ENCODE measurements at regions not wholly inside any gene's neighbourhood (a gene's known extent, or its start where the extent isn't known, plus 50 kb on each side); places are given as distances from the start of the nearest gene placed in this dataset.

DNA sequence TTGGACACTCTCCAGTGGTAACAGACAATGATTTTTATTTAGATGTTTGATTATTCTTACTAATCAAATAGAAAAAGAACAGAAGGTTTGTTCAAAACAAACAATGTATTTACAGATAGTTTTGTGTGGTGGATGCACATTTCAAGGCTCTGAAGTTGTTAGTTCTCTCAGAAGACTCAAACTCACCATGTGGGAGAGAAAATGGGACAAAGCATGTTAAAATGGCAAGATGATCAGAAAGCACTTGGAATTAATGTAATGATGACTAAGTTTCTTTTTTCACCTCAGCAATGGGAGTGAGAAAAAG, 450.5 kb upstream of the KCNMB2 start:
- Histone ChIP-seq H2BK120ac (replicated peaks; ENCODE audit: low read depth, low read length) (no peak overlapping the region), H3K4me3 (ENCODE audit: extremely low read depth in 1 of 4, insufficient read depth in 2 of 4, low read depth in 3 of 4, low read length in 4 of 4) (no peak overlapping the region), H4K91ac (replicated peaks; ENCODE audit: insufficient read length, low read length) (no peak overlapping the region), H4K20me1 (replicated peaks in 1 of 2; ENCODE audit: control insufficient read depth in 1 of 2, insufficient read depth in 2 of 2, low read length in 2 of 2) (no peaks in the 10 kb centered on the region), H3K9me3 (ENCODE audit: insufficient read depth in 2 of 2, low read depth in 1 of 2, low read length in 1 of 2) (no peaks in the 10 kb centered on the region), H3K9ac (replicated peaks in 1 of 4; ENCODE audit: extremely low read depth in 1 of 4, low read depth in 3 of 4, low read length in 3 of 4) (no peak overlapping the region), H3K4me1 (replicated peaks in 1 of 4; ENCODE audit: control insufficient read depth in 3 of 4, insufficient read depth in 4 of 4, low read length in 3 of 4) (peaks cover 0 to 12% (median 4%) of the 10 kb centered on the region in 4 experiments; a peak in 3 of 7 replicates), H3K36me3 (ENCODE audit: control insufficient read depth in 2 of 4, insufficient read depth in 4 of 4, low read length in 3 of 4) (no peaks in the 10 kb centered on the region), H3K27me3 (replicated peaks in 1 of 4; ENCODE audit: control insufficient read depth in 3 of 4, extremely low read depth in 1 of 4, insufficient read depth in 3 of 4, low read length in 3 of 4) (no peaks in the 10 kb centered on the region), H3K18ac (ENCODE audit: extremely low read depth, low read length) (no peak overlapping the region), H3K56ac (replicated peaks; ENCODE audit: insufficient read length, low read depth, low read length) (no peak overlapping the region), H3K79me2 (ENCODE audit: control insufficient read depth in 1 of 2, insufficient read depth in 2 of 2, low read length in 2 of 2) (no peaks in the 10 kb centered on the region), H2BK20ac (ENCODE audit: low read length) (no peak overlapping the region), H4K8ac (ENCODE audit: extremely low read depth, insufficient read depth, low read length) (no peak overlapping the region), H2BK5ac (ENCODE audit: low read depth, low read length) (no peak overlapping the region), H2BK15ac (ENCODE audit: low read length) (no peak overlapping the region), H3K4me2 (ENCODE audit: insufficient read depth in 1 of 2, low read depth in 2 of 2, low read length in 2 of 2) (no peak overlapping the region), H3K23ac (ENCODE audit: insufficient read length) (no peak overlapping the region), H3K14ac (ENCODE audit: insufficient read length) (no peak overlapping the region), H4K5ac (ENCODE audit: insufficient read length, low read depth, low read length) (no peak overlapping the region), H3K27ac (ENCODE audit: low read depth, low read length) (no peak overlapping the region), H2BK12ac (ENCODE audit: low read depth, low read length) (0 out of 2 replicates have a peak overlapping the region, but pooled peaks have one; percentile 4), H3K79me1 (ENCODE audit: low read depth, low read length) (no peaks in the 10 kb centered on the region), H3K4ac (replicated peaks; ENCODE audit: insufficient read length, low read depth, low read length) (no peak overlapping the region), H2AK5ac (ENCODE audit: low read depth, low read length) (no peak overlapping the region), H3K23me2 (ENCODE audit: low read depth, low read length) (no peaks in the 10 kb centered on the region), H2AFZ (ENCODE audit: low read length) (peak overlapping the region; percentile 60; the same call in 1 of the 2 replicates)
- CTCF ChIA-PET (ENCODE audit: partially characterized antibody), result interaction anchor here (0.6 to 2.1 kb wide), 5 partner anchors 10 to 1381 kb away, joined by 3 to 9 read pairs (median 3); no protein-coding TSS in a partner anchor
- TF ChIP-seq CHD2 (IDR thresholded peaks at IDR 0.05; ENCODE audit: low read length) (no peak), KDM4A (IDR thresholded peaks at IDR 0.05; ENCODE audit: low read depth, low read length, severe bottlenecking) (no peak), PHF8 (conservative IDR thresholded peaks at IDR 0.05; ENCODE audit: low read depth, low read length) (no peak), SUZ12 (IDR thresholded peaks at IDR 0.05; ENCODE audit: low read length) (no peak), RNF2 (IDR thresholded peaks at IDR 0.05; ENCODE audit: borderline replicate concordance, low read depth, low read length, missing control alignments, poor library complexity, severe bottlenecking) (no peak), CBX8 (IDR thresholded peaks at IDR 0.05; ENCODE audit: borderline replicate concordance, low read depth, low read length) (no peak), SP2 (IDR thresholded peaks at IDR 0.05; ENCODE audit: low read length) (no peak), NRF1 (IDR thresholded peaks at IDR 0.05; ENCODE audit: low read depth, low read length) (no peak), RBBP5 (IDR thresholded peaks at IDR 0.05; ENCODE audit: borderline replicate concordance, low read depth, low read length) (no peak), CTBP2 (IDR thresholded peaks at IDR 0.05; ENCODE audit: borderline replicate concordance, insufficient read depth, insufficient read length, low read length) (no peak), SAP30 (IDR thresholded peaks at IDR 0.05; ENCODE audit: insufficient read depth, insufficient replicate concordance, low read length) (no peak), CEBPB (IDR thresholded peaks at IDR 0.05; ENCODE audit: low read depth, low read length) (no peak)
- FAIRE-seq (no peak), DNase-seq (ENCODE audit: low read depth in 1 of 2, low spot score in 2 of 2) (no peak)
- POLR2A ChIA-PET (ENCODE audit: partially characterized antibody), result no interaction called here
